ENCODE measurements at regions not wholly inside any gene's neighbourhood (a gene's known extent, or its start where the extent isn't known, plus 50 kb on each side); places are given as distances from the start of the nearest gene placed in this dataset.
"Not testable (repeated sequence)": the region's sequence is repeated elsewhere in the genome, so short reads cannot be mapped to it uniquely, and the experiment has no call there.

- Mint-ChIP-seq H3K4me3 (no peak overlapping the region), H3K27me3 (no peaks in the 10 kb centered on the region), H3K4me1 (no peaks in the 10 kb centered on the region), H3K9me3 (peaks cover 0 to 3% (median 0%) of the 10 kb centered on the region in 3 donors), H3K36me3 (no peaks in the 10 kb centered on the region), H3K27ac (no peak overlapping the region)
Observed at GRCh38 chr14:48253020-48253419, 577.6 kb upstream of the MDGA2 start.

- Mint-ChIP-seq H3K4me3 (no peak overlapping the region), H3K4me1 (no peaks in the 10 kb centered on the region), H3K9me3 (peaks cover 0 to 3% (median 0%) of the 10 kb centered on the region in 3 donors), H3K36me3 (no peaks in the 10 kb centered on the region), H3K27me3 (no peaks in the 10 kb centered on the region), H3K27ac (no peak overlapping the region)
Observed at GRCh38 chr14:48251290-48251689, 575.9 kb upstream of the MDGA2 start.

GRCh38 chr14:48250575-48250974, 575.2 kb upstream of the MDGA2 start:
- H3K4me3 Mint-ChIP-seq, result no peak overlapping the region
- H3K36me3 Mint-ChIP-seq, result no peaks in the 10 kb centered on the region
- peaks cover 0 to 3% (median 0%) of the 10 kb centered on the region in 3 donors for H3K9me3 Mint-ChIP-seq
- H3K27me3 Mint-ChIP-seq, result no peaks in the 10 kb centered on the region
- no peak overlapping the region for H3K27ac Mint-ChIP-seq
- no peaks in the 10 kb centered on the region for H3K4me1 Mint-ChIP-seq

GRCh38 chr14:48247977-48248376, 572.6 kb upstream of the MDGA2 start:
- H3K9me3 Mint-ChIP-seq, result peaks cover 0 to 3% (median 1%) of the 10 kb centered on the region in 3 donors
- H3K27ac Mint-ChIP-seq, result no peak overlapping the region
- no peaks in the 10 kb centered on the region for H3K36me3 Mint-ChIP-seq
- H3K27me3 Mint-ChIP-seq, result no peaks in the 10 kb centered on the region
- H3K4me3 Mint-ChIP-seq, result no peak overlapping the region
- no peaks in the 10 kb centered on the region for H3K4me1 Mint-ChIP-seq

- no peaks in the 10 kb centered on the region for H3K4me1 Mint-ChIP-seq
- H3K4me3 Mint-ChIP-seq, result no peak overlapping the region
- no peaks in the 10 kb centered on the region for H3K36me3 Mint-ChIP-seq
- no peak overlapping the region for H3K27ac Mint-ChIP-seq
- no peaks in the 10 kb centered on the region for H3K27me3 Mint-ChIP-seq
- peaks cover 0 to 1% (median 0%) of the 10 kb centered on the region in 3 donors for H3K9me3 Mint-ChIP-seq
Observed at GRCh38 chr14:48243900-48244299, 568.5 kb upstream of the MDGA2 start.

GRCh38 chr14:48229091-48229490, 553.7 kb upstream of the MDGA2 start:
- Mint-ChIP-seq H3K4me1 (no peaks in the 10 kb centered on the region), H3K27me3 (no peaks in the 10 kb centered on the region), H3K4me3 (no peak overlapping the region), H3K9me3 (peaks cover 0 to 3% (median 0%) of the 10 kb centered on the region in 3 donors), H3K36me3 (no peaks in the 10 kb centered on the region), H3K27ac (no peak overlapping the region)

GRCh38 chr14:48193893-48194292, 518.5 kb upstream of the MDGA2 start:
- Mint-ChIP-seq H3K27me3 (no peaks in the 10 kb centered on the region), H3K4me1 (no peaks in the 10 kb centered on the region), H3K27ac (no peak overlapping the region), H3K9me3 (no peaks in the 10 kb centered on the region), H3K4me3 (no peak overlapping the region), H3K36me3 (no peaks in the 10 kb centered on the region)

GRCh38 chr14:48149624-48150023, 474.2 kb upstream of the MDGA2 start:
- not testable (repeated sequence) for H3K27me3 Mint-ChIP-seq, H3K36me3 Mint-ChIP-seq, H3K4me1 Mint-ChIP-seq, H3K27ac Mint-ChIP-seq, H3K4me3 Mint-ChIP-seq
- H3K9me3 Mint-ChIP-seq, result peaks cover 5 to 12% (median 7%) of the 10 kb centered on the region in 3 donors

- Mint-ChIP-seq H3K4me3 (no peak overlapping the region), H3K27ac (no peak overlapping the region), H3K36me3 (no peaks in the 10 kb centered on the region), H3K9me3 (no peaks in the 10 kb centered on the region), H3K4me1 (no peaks in the 10 kb centered on the region), H3K27me3 (no peaks in the 10 kb centered on the region)
Observed at GRCh38 chr14:48140804-48141203, 465.4 kb upstream of the MDGA2 start.

GRCh38 chr14:48129472-48129871, 454.1 kb upstream of the MDGA2 start:
- H3K36me3 Mint-ChIP-seq, result no peaks in the 10 kb centered on the region
- H3K27ac Mint-ChIP-seq, result no peak overlapping the region
- no peaks in the 10 kb centered on the region for H3K9me3 Mint-ChIP-seq
- H3K4me3 Mint-ChIP-seq, result no peak overlapping the region
- peaks cover 1% of the 10 kb centered on the region for H3K27me3 Mint-ChIP-seq
- H3K4me1 Mint-ChIP-seq, result no peaks in the 10 kb centered on the region

GRCh38 chr14:48127674-48128073, 452.3 kb upstream of the MDGA2 start:
- Mint-ChIP-seq H3K27me3 (peaks cover 1% of the 10 kb centered on the region), H3K27ac (no peak overlapping the region), H3K36me3 (no peaks in the 10 kb centered on the region), H3K4me1 (no peaks in the 10 kb centered on the region), H3K9me3 (no peaks in the 10 kb centered on the region), H3K4me3 (no peak overlapping the region)

- no peak overlapping the region for H3K27ac Mint-ChIP-seq
Observed at GRCh38 chr14:48125654-48126053, 450.2 kb upstream of the MDGA2 start.

GRCh38 chr14:48113713-48114112, 438.3 kb upstream of the MDGA2 start:
- Mint-ChIP-seq H3K27ac (no peak overlapping the region), H3K36me3 (no peaks in the 10 kb centered on the region), H3K4me3 (no peak overlapping the region), H3K9me3 (peaks cover 0 to 5% (median 0%) of the 10 kb centered on the region in 3 donors), H3K27me3 (no peaks in the 10 kb centered on the region), H3K4me1 (no peaks in the 10 kb centered on the region)

More at GRCh38 chr14:48125654-48126053, 450.2 kb upstream of the MDGA2 start:
- no peaks in the 10 kb centered on the region for H3K27me3 Mint-ChIP-seq
- H3K36me3 Mint-ChIP-seq, result no peaks in the 10 kb centered on the region
- no peaks in the 10 kb centered on the region for H3K4me1 Mint-ChIP-seq
- H3K4me3 Mint-ChIP-seq, result no peak overlapping the region
- H3K9me3 Mint-ChIP-seq, result no peaks in the 10 kb centered on the region

GRCh38 chr14:48111151-48111550, 435.7 kb upstream of the MDGA2 start:
- no peaks in the 10 kb centered on the region for H3K27me3 Mint-ChIP-seq
- peak overlapping the region in 1 of 3 donors; percentile 19 for H3K27ac Mint-ChIP-seq
- H3K4me3 Mint-ChIP-seq, result no peak overlapping the region
- peaks cover 0 to 2% (median 0%) of the 10 kb centered on the region in 3 donors for H3K4me1 Mint-ChIP-seq
- H3K9me3 Mint-ChIP-seq, result peaks cover 0 to 5% (median 0%) of the 10 kb centered on the region in 3 donors
- no peaks in the 10 kb centered on the region for H3K36me3 Mint-ChIP-seq

GRCh38 chr14:48107646-48108045, 432.2 kb upstream of the MDGA2 start:
- H3K27me3 Mint-ChIP-seq, result no peaks in the 10 kb centered on the region
- no peaks in the 10 kb centered on the region for H3K36me3 Mint-ChIP-seq
- no peaks in the 10 kb centered on the region for H3K9me3 Mint-ChIP-seq
- H3K4me1 Mint-ChIP-seq, result peaks cover 0 to 2% (median 0%) of the 10 kb centered on the region in 3 donors
- no peak overlapping the region for H3K4me3 Mint-ChIP-seq
- no peak overlapping the region for H3K27ac Mint-ChIP-seq

GRCh38 chr14:48096897-48097296, 421.5 kb upstream of the MDGA2 start:
- Mint-ChIP-seq H3K36me3 (no peaks in the 10 kb centered on the region), H3K4me1 (no peaks in the 10 kb centered on the region), H3K27me3 (no peaks in the 10 kb centered on the region), H3K27ac (no peak overlapping the region), H3K9me3 (peaks cover 4 to 10% (median 5%) of the 10 kb centered on the region in 3 donors), H3K4me3 (no peak overlapping the region)

GRCh38 chr14:48086516-48086915, 411.1 kb upstream of the MDGA2 start:
- Mint-ChIP-seq H3K4me3 (no peak overlapping the region), H3K36me3 (no peaks in the 10 kb centered on the region), H3K27me3 (no peaks in the 10 kb centered on the region), H3K9me3 (peaks cover 4 to 9% (median 5%) of the 10 kb centered on the region in 3 donors), H3K4me1 (no peaks in the 10 kb centered on the region), H3K27ac (peak overlapping the region in 1 of 3 donors; percentile 23)

Measured in IgD-negative memory B cell (primary cell).